HCT116 (cell line): ENCODE measurements at regions not wholly inside any gene's neighbourhood (a gene's known extent, or its start where the extent isn't known, plus 50 kb on each side); places are given as distances from the start of the nearest gene placed in this dataset.
A peak's percentile ranks its signal among the peaks of the same experiment; 100 is the strongest.

Experiments
- ATAC-seq: fragments of 200-7000 bp; cut with Tn5 transposase; 2 replicates; pipeline ENCODE4 v1.9.1; 2020; ENCODE audit warnings: mild to moderate bottlenecking, moderate library complexity
- BruUV-seq: library from RNA; stranded (reverse); fragments of 400-500 nt; replicated peaks from 2 replicates; lab custom pipeline; 2021; lab: Mats Ljungman, UMichigan
- CTCF ChIA-PET: fragments of 300-600 bp; sonication (Branson Sonifier 250); formaldehyde crosslinking; loops from one replicate; lab custom pipeline; 2021; ENCODE audit warnings: antibody characterized with exemption; lab: Charles Lee
- POLR2A ChIA-PET: fragments of 300-600, 350-600 bp; sonication (Branson Sonifier 250); formaldehyde crosslinking; loops from one replicate; lab custom pipeline; 2021; ENCODE audit warnings: antibody characterized with exemption; lab: Charles Lee
- RAD21 ChIA-PET, 2 experiments: fragments of 300-600 bp; sonication (Branson Sonifier 250); formaldehyde crosslinking; loops; one replicate each; lab custom pipeline; 2023; ENCODE audit warnings: low total read pairs in 2 of 2; ENCODE audit not compliant: uncharacterized antibody in 2 of 2, unreplicated experiment in 2 of 2, low non-redundant PET in 1 of 2; lab: Charles Lee
- DNase-seq: peaks from one replicate; pipeline ENCODE4 v3.0.0-alpha.2; 2010; ENCODE audit warnings: low read depth, low spot score
- H2AFZ ChIP-seq: fragments of 200-600 bp; shearing (Covaris generic), sonication (generic); 2 replicates; pipeline ENCODE4 v1.6.1; 2017; ENCODE audit warnings: low read depth, mixed run types, mixed read lengths, antibody characterized with exemption, low read length; ENCODE audit not compliant: poor library complexity, severe bottlenecking
- H3K27ac ChIP-seq: 2 replicates; pipeline ENCODE4 v1.5.1; 2012; ENCODE audit warnings: low read depth, low read length
- H3K27me3 ChIP-seq: fragments of 200-600 bp; sonication (generic); 2 replicates; pipeline ENCODE4 v1.6.1; 2016; ENCODE audit warnings: mixed run types, low read length, mixed read lengths; ENCODE audit not compliant: insufficient read depth
- H3K36me3 ChIP-seq, 2 experiments: fragments of 200-500 bp in 1 of 2; fragments of 200-600 bp in 1 of 2; sonication (Bioruptor generic) in 1 of 2; sonication (generic) in 1 of 2; 2 replicates each; pipeline versions ENCODE4 v1.5.1 to v1.6.1; 2014 to 2016; ENCODE audit warnings: low read length in 2 of 2, inconsistent platforms in 1 of 2, mixed read lengths in 1 of 2, mixed run types in 1 of 2; ENCODE audit not compliant: insufficient read depth in 2 of 2, control insufficient read depth in 1 of 2
- H3K4me1 ChIP-seq, 2 experiments: fragments of 200-600 bp in 1 of 2; sonication (generic) in 1 of 2; 2 replicates each; pipeline versions ENCODE4 v1.5.1 to v1.6.1; 2012 to 2017; ENCODE audit warnings: low read length in 2 of 2, inconsistent platforms in 1 of 2, mild to moderate bottlenecking in 1 of 2, mixed read lengths in 1 of 2, mixed run types in 1 of 2, moderate library complexity in 1 of 2; ENCODE audit not compliant: insufficient read depth in 2 of 2, control insufficient read depth in 1 of 2
- H3K4me2 ChIP-seq: fragments of 200-600 bp; sonication (generic); 2 replicates; pipeline ENCODE4 v1.6.1; 2017; ENCODE audit warnings: mixed run types, low read length, mixed read lengths
- H3K4me3 ChIP-seq, 2 experiments: fragments of 200-600 bp in 1 of 2; sonication (generic) in 1 of 2; replicated peaks in 1 of 2; 2 replicates each; pipeline ENCODE4 v1.5.1; 2011 to 2016; ENCODE audit warnings: low read length in 2 of 2, control low read depth in 1 of 2, low read depth in 1 of 2, mild to moderate bottlenecking in 1 of 2, mixed read lengths in 1 of 2, mixed run types in 1 of 2
- H3K79me2 ChIP-seq: fragments of 200-600 bp; sonication (generic); 2 replicates; pipeline ENCODE4 v1.6.1; 2017; ENCODE audit warnings: mild to moderate bottlenecking, mixed run types, low read length, moderate library complexity, mixed read lengths; ENCODE audit not compliant: insufficient read depth
- H3K9ac ChIP-seq: fragments of 200-600 bp; sonication (generic); 2 replicates; pipeline ENCODE4 v1.6.1; 2016; ENCODE audit warnings: low read length, mixed read lengths
- H3K9me2 ChIP-seq: fragments of 200-600 bp; sonication (generic), shearing (Covaris generic); 2 replicates; pipeline ENCODE4 v1.6.1; 2017; ENCODE audit warnings: mixed run types, mild to moderate bottlenecking, moderate library complexity; ENCODE audit not compliant: insufficient read depth
- H3K9me3 ChIP-seq, 2 experiments: fragments of 200-500 bp in 1 of 2; fragments of 200-600 bp in 1 of 2; sonication (Bioruptor generic) in 1 of 2; sonication (generic) in 1 of 2; 2 replicates each; pipeline ENCODE4 v1.6.1; 2014 to 2017; ENCODE audit warnings: low read length in 2 of 2, mixed read lengths in 2 of 2, inconsistent platforms in 1 of 2, low read depth in 1 of 2, mild to moderate bottlenecking in 1 of 2, mixed run types in 1 of 2, moderate library complexity in 1 of 2; ENCODE audit not compliant: control insufficient read depth in 1 of 2, insufficient read depth in 1 of 2
- H4K20me1 ChIP-seq: fragments of 200-600 bp; sonication (generic), shearing (Covaris generic); 2 replicates; pipeline ENCODE4 v1.6.1; 2017; ENCODE audit warnings: mixed run types, mild to moderate bottlenecking, moderate library complexity; ENCODE audit not compliant: insufficient read depth
- CTCF ChIP-seq, 3 experiments: fragments of 200-600 bp in 1 of 3; sonication (generic) in 1 of 3; IDR thresholded peaks in 2 of 3; conservative IDR thresholded peaks in 1 of 3; 2 replicates each; pipeline ENCODE4 v1.5.1; 2012 to 2017; ENCODE audit warnings: low read depth in 2 of 3, low read length in 2 of 3, antibody characterized with exemption in 1 of 3, borderline replicate concordance in 1 of 3, control low read depth in 1 of 3, mild to moderate bottlenecking in 1 of 3, mixed read lengths in 1 of 3, mixed run types in 1 of 3, moderate library complexity in 1 of 3; ENCODE audit not compliant: insufficient read depth in 1 of 3
- EZH2phosphoT487 ChIP-seq: fragments of 200-600 bp; IDR thresholded peaks from 2 replicates; pipeline ENCODE4 v1.6.1; 2018; ENCODE audit warnings: antibody characterized with exemption, borderline replicate concordance
- FOSL1 ChIP-seq: IDR thresholded peaks from 2 replicates; pipeline ENCODE4 v1.6.1; 2012; ENCODE audit warnings: low read depth
- POLR2AphosphoS5 ChIP-seq: IDR thresholded peaks from 2 replicates; pipeline ENCODE4 v1.6.1; 2011; ENCODE audit warnings: mild to moderate bottlenecking, low read depth, low read length, moderate library complexity
- SIN3A ChIP-seq: IDR thresholded peaks from 2 replicates; pipeline ENCODE4 v1.6.1; 2012; ENCODE audit warnings: low read depth
- SRF ChIP-seq: IDR thresholded peaks from 2 replicates; pipeline ENCODE4 v1.6.1; 2012; ENCODE audit warnings: low read depth
- intact Hi-C: fragments of 100-400 bp; cut with micrococcal nuclease; formaldehyde crosslinking; loops from 2 replicates; pipeline ENCODE4 v1.10.0; 2022
- TF ChIP-seq, protein P1 (sequence below): IDR thresholded peaks from 2 replicates; pipeline ENCODE4 v1.6.1; 2012

- Histone ChIP-seq H3K9me2 (no peaks in the 10 kb centered on the region), H3K4me1 (no peaks in the 10 kb centered on the region), H3K4me3 (no peak overlapping the region), H3K27ac (no peak overlapping the region), H3K9ac (no peak overlapping the region), H3K4me2 (no peak overlapping the region), H3K79me2 (no peaks in the 10 kb centered on the region), H3K27me3 (no peaks in the 10 kb centered on the region), H3K36me3 (no peaks in the 10 kb centered on the region), H3K9me3 (peaks cover 14 to 28% of the 10 kb centered on the region in 2 experiments; a peak in 3 of 4 replicates), H4K20me1 (no peaks in the 10 kb centered on the region)
- ChIA-PET RAD21 (no interaction called here), CTCF (no interaction called here)
- intact Hi-C loops: no loop called here
- no peak for ATAC-seq
- no peak for DNase-seq
- no TSS peak for BruUV-seq
- TF ChIP-seq POLR2AphosphoS5 (no peak), CTCF (IDR thresholded peaks at IDR 0.05 in 2 of 3, conservative IDR thresholded peaks at IDR 0.05 in 1 of 3; ENCODE audit: borderline replicate concordance in 1 of 3, insufficient read depth in 1 of 3, low read depth in 2 of 3, low read length in 2 of 3) (peak in 2 of 3 experiments; percentile 12 to 27; a peak in 1 of 6 replicates)
- TF ChIP-seq, all 23 proteins: peak for 1
- POLR2A ChIA-PET: no interaction called here
- H2AFZ ChIP-seq: no peak overlapping the region
These were observed 692.6 kb downstream of the ZWINT start for GRCh38 chr10:55668326-55668922.

DNA sequence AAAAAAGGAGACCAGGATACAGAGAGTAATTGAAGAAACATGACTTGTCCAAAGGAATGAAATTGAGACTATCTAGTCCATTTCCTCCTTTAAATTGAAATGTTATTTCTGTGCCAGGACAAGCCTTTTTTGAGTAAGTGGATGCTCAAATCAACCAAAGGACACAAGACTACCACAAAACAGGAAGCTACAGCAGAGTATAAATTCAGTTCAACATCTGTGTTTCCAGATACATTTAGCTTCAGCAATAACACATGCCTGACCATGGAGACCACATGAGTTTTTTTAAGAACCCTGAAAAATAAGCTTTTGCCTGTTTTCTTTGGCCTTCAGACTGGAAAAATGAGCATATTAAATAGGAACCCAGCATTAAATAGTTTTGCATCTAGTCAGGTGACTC is 707.5 kb downstream of the ZWINT start:
- Histone ChIP-seq H3K4me3 (no peak overlapping the region), H2AFZ (no peak overlapping the region), H3K27ac (no peak overlapping the region), H3K9me2 (no peaks in the 10 kb centered on the region), H3K9me3 (peaks cover 3 to 6% of the 10 kb centered on the region in 2 experiments; a peak in 2 of 4 replicates), H3K9ac (no peak overlapping the region), H3K79me2 (no peaks in the 10 kb centered on the region), H4K20me1 (no peaks in the 10 kb centered on the region), H3K4me2 (no peak overlapping the region), H3K36me3 (no peaks in the 10 kb centered on the region), H3K4me1 (no peaks in the 10 kb centered on the region), H3K27me3 (no peaks in the 10 kb centered on the region)
- ChIA-PET POLR2A (no interaction called here), RAD21 (no interaction called here), CTCF (no interaction called here)
- DNase-seq (no peak), ATAC-seq (no peak)
- TF ChIP-seq SIN3A: no peak
- no peak for TF ChIP-seq FOSL1
- TF ChIP-seq, protein P1, sequence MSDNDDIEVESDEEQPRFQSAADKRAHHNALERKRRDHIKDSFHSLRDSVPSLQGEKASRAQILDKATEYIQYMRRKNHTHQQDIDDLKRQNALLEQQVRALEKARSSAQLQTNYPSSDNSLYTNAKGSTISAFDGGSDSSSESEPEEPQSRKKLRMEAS: no peak
- TF ChIP-seq SRF: no peak
- TF ChIP-seq EZH2phosphoT487: no peak
- no TSS peak for BruUV-seq
- intact Hi-C loops: no loop called here
